SK-N-SH (cell line): ENCODE measurements at regions not wholly inside any gene's neighbourhood (a gene's known extent, or its start where the extent isn't known, plus 50 kb on each side); places are given as distances from the start of the nearest gene placed in this dataset.

Experiments used
- CHD2 ChIP-seq: fragments of 150-350 bp; IDR thresholded peaks from 2 replicates; pipeline ENCODE4 v1.6.1; 2018; ENCODE audit warnings: low read length; ENCODE audit not compliant: partially characterized antibody
- FOSL2 ChIP-seq: IDR thresholded peaks from 2 replicates; pipeline ENCODE4 v1.4.0; 2012; ENCODE audit warnings: low read depth, mild to moderate bottlenecking, moderate library complexity, borderline replicate concordance
- POLR2AphosphoS5 ChIP-seq: IDR thresholded peaks from 2 replicates; pipeline ENCODE4 v1.6.1; 2012; ENCODE audit warnings: low read depth, low read length
- RAD21 ChIP-seq: IDR thresholded peaks from 2 replicates; pipeline ENCODE4 v1.6.1; 2012; ENCODE audit warnings: mild to moderate bottlenecking, low read length
- SIN3A ChIP-seq: IDR thresholded peaks from 2 replicates; pipeline ENCODE4 v1.6.1; 2012; ENCODE audit warnings: low read depth, mild to moderate bottlenecking, low read length, moderate library complexity, borderline replicate concordance
- TAF1 ChIP-seq: IDR thresholded peaks from 2 replicates; pipeline ENCODE4 v1.6.1; 2012; ENCODE audit warnings: low read depth, mild to moderate bottlenecking, low read length, moderate library complexity, borderline replicate concordance
- TF ChIP-seq, protein P1 (sequence below): fragments of 200-600 bp; sonication (generic); IDR thresholded peaks from 2 replicates; pipeline ENCODE4 v1.6.1; 2017; ENCODE audit warnings: antibody characterized with exemption, mild to moderate bottlenecking, moderate library complexity

DNA sequence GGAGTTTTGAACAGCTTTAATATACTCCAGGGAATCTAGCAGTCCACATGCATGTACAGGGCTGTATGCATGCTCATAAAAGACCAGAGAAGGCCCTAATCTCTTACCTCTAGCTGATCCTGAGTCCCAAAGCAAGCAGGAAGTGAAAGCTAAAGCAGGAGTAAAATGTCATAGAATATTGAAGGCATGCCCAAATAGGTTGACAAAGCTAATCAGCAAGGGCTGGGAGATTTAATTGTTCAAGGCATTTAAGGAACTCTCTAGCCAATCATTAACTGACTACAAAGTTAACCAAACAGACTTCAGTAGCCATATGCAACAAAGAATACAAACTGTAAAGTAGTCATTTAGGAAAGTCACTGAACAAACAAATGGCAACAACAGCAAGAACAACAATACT lies 85.8 kb upstream of the KBTBD8 start:
- TF ChIP-seq, protein P1, sequence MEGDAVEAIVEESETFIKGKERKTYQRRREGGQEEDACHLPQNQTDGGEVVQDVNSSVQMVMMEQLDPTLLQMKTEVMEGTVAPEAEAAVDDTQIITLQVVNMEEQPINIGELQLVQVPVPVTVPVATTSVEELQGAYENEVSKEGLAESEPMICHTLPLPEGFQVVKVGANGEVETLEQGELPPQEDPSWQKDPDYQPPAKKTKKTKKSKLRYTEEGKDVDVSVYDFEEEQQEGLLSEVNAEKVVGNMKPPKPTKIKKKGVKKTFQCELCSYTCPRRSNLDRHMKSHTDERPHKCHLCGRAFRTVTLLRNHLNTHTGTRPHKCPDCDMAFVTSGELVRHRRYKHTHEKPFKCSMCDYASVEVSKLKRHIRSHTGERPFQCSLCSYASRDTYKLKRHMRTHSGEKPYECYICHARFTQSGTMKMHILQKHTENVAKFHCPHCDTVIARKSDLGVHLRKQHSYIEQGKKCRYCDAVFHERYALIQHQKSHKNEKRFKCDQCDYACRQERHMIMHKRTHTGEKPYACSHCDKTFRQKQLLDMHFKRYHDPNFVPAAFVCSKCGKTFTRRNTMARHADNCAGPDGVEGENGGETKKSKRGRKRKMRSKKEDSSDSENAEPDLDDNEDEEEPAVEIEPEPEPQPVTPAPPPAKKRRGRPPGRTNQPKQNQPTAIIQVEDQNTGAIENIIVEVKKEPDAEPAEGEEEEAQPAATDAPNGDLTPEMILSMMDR = no peak
- TF ChIP-seq SIN3A (no peak), RAD21 (no peak), TAF1 (no peak), POLR2AphosphoS5 (no peak), FOSL2 (no peak), CHD2 (no peak)
